ENCODE measurements at regions not wholly inside any gene's neighbourhood (a gene's known extent, or its start where the extent isn't known, plus 50 kb on each side); places are given as distances from the start of the nearest gene placed in this dataset.

DNA sequence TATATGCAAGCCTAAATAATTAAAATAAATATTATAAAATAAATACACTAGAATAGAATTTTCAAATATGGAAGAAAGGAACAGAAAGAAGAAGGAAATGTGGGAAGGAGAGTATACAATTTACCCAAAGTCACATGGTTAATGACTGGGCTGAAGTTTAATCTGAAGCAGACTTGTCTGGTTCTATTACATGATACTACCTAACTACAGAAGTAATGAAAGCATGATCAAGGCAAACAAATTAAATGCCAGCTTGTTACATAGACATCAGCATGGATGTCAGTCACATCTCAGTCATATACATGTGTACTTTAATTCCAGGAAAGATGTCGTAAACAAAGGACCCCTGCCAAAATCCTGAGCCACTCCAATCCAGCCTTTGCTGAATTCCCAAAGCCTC lies 1060.8 kb downstream of the CNTNAP5 start:
- TF ChIP-seq EZH2 (IDR thresholded peaks at IDR 0.05; ENCODE audit: borderline replicate concordance, control insufficient read depth, low read depth, low read length), result no peak
- no peak for TF ChIP-seq SRF (IDR thresholded peaks at IDR 0.05; ENCODE audit: low read depth in 2 of 2, low read length in 2 of 2)
- TF ChIP-seq TCF3 (IDR thresholded peaks at IDR 0.05; ENCODE audit: borderline replicate concordance, insufficient read depth, low read depth, low read length), result no peak
- no peak for TF ChIP-seq SMC3 (IDR thresholded peaks at IDR 0.05; ENCODE audit: borderline replicate concordance, low read length)
- TF ChIP-seq POLR2AphosphoS2 (IDR thresholded peaks at IDR 0.05; ENCODE audit: low read depth, low read length), result no peak
- TF ChIP-seq, protein P1, sequence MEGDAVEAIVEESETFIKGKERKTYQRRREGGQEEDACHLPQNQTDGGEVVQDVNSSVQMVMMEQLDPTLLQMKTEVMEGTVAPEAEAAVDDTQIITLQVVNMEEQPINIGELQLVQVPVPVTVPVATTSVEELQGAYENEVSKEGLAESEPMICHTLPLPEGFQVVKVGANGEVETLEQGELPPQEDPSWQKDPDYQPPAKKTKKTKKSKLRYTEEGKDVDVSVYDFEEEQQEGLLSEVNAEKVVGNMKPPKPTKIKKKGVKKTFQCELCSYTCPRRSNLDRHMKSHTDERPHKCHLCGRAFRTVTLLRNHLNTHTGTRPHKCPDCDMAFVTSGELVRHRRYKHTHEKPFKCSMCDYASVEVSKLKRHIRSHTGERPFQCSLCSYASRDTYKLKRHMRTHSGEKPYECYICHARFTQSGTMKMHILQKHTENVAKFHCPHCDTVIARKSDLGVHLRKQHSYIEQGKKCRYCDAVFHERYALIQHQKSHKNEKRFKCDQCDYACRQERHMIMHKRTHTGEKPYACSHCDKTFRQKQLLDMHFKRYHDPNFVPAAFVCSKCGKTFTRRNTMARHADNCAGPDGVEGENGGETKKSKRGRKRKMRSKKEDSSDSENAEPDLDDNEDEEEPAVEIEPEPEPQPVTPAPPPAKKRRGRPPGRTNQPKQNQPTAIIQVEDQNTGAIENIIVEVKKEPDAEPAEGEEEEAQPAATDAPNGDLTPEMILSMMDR (IDR thresholded peaks at IDR 0.05 in 2 of 3, conservative IDR thresholded peaks at IDR 0.05 in 1 of 3; ENCODE audit: control insufficient read depth in 2 of 3, extremely low read depth in 1 of 3, insufficient read depth in 1 of 3, low read depth in 3 of 3, low read length in 3 of 3), result no peak
- no peak for TF ChIP-seq NFYB (IDR thresholded peaks at IDR 0.05; ENCODE audit: insufficient read depth, low read depth, low read length)
- TF ChIP-seq, protein P2, sequence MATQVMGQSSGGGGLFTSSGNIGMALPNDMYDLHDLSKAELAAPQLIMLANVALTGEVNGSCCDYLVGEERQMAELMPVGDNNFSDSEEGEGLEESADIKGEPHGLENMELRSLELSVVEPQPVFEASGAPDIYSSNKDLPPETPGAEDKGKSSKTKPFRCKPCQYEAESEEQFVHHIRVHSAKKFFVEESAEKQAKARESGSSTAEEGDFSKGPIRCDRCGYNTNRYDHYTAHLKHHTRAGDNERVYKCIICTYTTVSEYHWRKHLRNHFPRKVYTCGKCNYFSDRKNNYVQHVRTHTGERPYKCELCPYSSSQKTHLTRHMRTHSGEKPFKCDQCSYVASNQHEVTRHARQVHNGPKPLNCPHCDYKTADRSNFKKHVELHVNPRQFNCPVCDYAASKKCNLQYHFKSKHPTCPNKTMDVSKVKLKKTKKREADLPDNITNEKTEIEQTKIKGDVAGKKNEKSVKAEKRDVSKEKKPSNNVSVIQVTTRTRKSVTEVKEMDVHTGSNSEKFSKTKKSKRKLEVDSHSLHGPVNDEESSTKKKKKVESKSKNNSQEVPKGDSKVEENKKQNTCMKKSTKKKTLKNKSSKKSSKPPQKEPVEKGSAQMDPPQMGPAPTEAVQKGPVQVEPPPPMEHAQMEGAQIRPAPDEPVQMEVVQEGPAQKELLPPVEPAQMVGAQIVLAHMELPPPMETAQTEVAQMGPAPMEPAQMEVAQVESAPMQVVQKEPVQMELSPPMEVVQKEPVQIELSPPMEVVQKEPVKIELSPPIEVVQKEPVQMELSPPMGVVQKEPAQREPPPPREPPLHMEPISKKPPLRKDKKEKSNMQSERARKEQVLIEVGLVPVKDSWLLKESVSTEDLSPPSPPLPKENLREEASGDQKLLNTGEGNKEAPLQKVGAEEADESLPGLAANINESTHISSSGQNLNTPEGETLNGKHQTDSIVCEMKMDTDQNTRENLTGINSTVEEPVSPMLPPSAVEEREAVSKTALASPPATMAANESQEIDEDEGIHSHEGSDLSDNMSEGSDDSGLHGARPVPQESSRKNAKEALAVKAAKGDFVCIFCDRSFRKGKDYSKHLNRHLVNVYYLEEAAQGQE (IDR thresholded peaks at IDR 0.05; ENCODE audit: low read depth, low read length), result no peak

Measured in GM12878 (cell line).